T1000 (cell line): ENCODE measurements at regions not wholly inside any gene's neighbourhood (a gene's known extent, or its start where the extent isn't known, plus 50 kb on each side); places are given as distances from the start of the nearest gene placed in this dataset.

Experiments
- DNase-seq: peaks from one replicate; lab custom pipeline; 2025; ENCODE audit warnings: mixed read lengths; lab: John Stamatoyannopoulos, UW

- no peak for DNase-seq
Observed at GRCh38 chr3:117519776-117520175, 810.2 kb downstream of the TUSC7 start.

GRCh38 chr3:117520582-117520981 lies 811.0 kb downstream of the TUSC7 start:
- DNase-seq, result no peak

- no peak for DNase-seq
Observed at GRCh38 chr3:117523418-117523817, 813.8 kb downstream of the TUSC7 start.

GRCh38 chr3:117524890-117525289 lies 815.3 kb downstream of the TUSC7 start:
- DNase-seq, result no peak

- no peak for DNase-seq
Observed at GRCh38 chr3:117526470-117527079, 817.0 kb downstream of the TUSC7 start.

- no peak for DNase-seq
Observed at GRCh38 chr3:117527346-117527745, 817.8 kb downstream of the TUSC7 start.

- DNase-seq, result no peak
Observed at GRCh38 chr3:117528688-117529087, 819.1 kb downstream of the TUSC7 start.

- DNase-seq, result no peak
Observed at GRCh38 chr3:117531078-117531767, 821.6 kb downstream of the TUSC7 start.

GRCh38 chr3:117532268-117532667 lies 822.7 kb downstream of the TUSC7 start:
- no peak for DNase-seq

- DNase-seq, result no peak
Observed at GRCh38 chr3:117534138-117534537, 824.6 kb downstream of the TUSC7 start.

GRCh38 chr3:117536006-117536405 lies 826.4 kb downstream of the TUSC7 start:
- no peak for DNase-seq

GRCh38 chr3:117537949-117538348 lies 828.4 kb downstream of the TUSC7 start:
- DNase-seq, result no peak

GRCh38 chr3:117539729-117540128 lies 830.1 kb downstream of the TUSC7 start:
- DNase-seq, result no peak

GRCh38 chr3:117540597-117540996 lies 831.0 kb downstream of the TUSC7 start:
- DNase-seq, result no peak

- DNase-seq, result no peak
Observed at GRCh38 chr3:117541721-117542120, 832.1 kb downstream of the TUSC7 start.

- DNase-seq, result no peak
Observed at GRCh38 chr3:117543521-117543920, 833.9 kb downstream of the TUSC7 start.

- DNase-seq, result no peak
Observed at GRCh38 chr3:117545484-117545883, 835.9 kb downstream of the TUSC7 start.

GRCh38 chr3:117547956-117548550 lies 838.5 kb downstream of the TUSC7 start:
- DNase-seq, result peak; percentile 44

GRCh38 chr3:117548600-117548999 lies 839.0 kb downstream of the TUSC7 start:
- DNase-seq, result no peak

GRCh38 chr3:117549716-117550115 lies 840.1 kb downstream of the TUSC7 start:
- DNase-seq, result no peak

GRCh38 chr3:117550766-117551165 lies 841.2 kb downstream of the TUSC7 start:
- DNase-seq, result no peak

GRCh38 chr3:117553461-117553860 lies 843.9 kb downstream of the TUSC7 start:
- no peak for DNase-seq

GRCh38 chr3:117556646-117557407 lies 847.2 kb downstream of the TUSC7 start:
- no peak for DNase-seq
